ENCODE measurements at regions not wholly inside any gene's neighbourhood (a gene's known extent, or its start where the extent isn't known, plus 50 kb on each side); places are given as distances from the start of the nearest gene placed in this dataset.

DNA sequence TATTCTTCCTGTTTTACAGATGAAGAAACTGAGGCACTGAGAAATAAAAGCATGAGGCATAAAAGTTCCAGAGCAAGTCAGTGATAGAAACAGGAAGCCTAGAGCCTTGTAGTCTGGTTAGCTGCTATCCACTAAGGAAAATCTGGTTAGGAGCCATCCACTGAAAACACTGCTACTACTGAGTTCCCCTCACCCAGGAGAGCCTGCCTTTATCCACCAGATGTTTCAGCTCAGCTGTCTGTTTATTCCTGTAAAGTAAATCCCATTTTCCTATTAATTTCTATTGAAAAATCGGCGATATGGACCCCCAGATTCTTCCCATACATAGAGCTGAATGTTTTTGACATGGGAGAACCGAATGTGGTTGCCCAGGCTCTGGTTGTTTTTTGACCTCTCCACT, 63.7 kb upstream of the LMO4 start:
- H3K27me3 ChIP-seq (ENCODE audit: insufficient read depth, low read length) = no peaks in the 10 kb centered on the region; the same call in 1 of the 2 replicates
- H3K4me2 ChIP-seq (ENCODE audit: low read length) = no peak overlapping the region
- H2AFZ ChIP-seq (ENCODE audit: low read length) = no peak overlapping the region
- H3K79me2 ChIP-seq (ENCODE audit: insufficient read depth, low read length) = no peaks in the 10 kb centered on the region
- no peaks in the 10 kb centered on the region for H3F3A ChIP-seq (ENCODE audit: insufficient read depth, low read length)
- no peak overlapping the region for H3K27ac ChIP-seq (ENCODE audit: low read depth, low read length, poor library complexity, severe bottlenecking)
- H3K36me3 ChIP-seq (ENCODE audit: insufficient read depth, low read length) = no peaks in the 10 kb centered on the region
- no peaks in the 10 kb centered on the region for H3K9me2 ChIP-seq (ENCODE audit: low read depth, low read length)
- no peaks in the 10 kb centered on the region for H4K20me1 ChIP-seq (ENCODE audit: insufficient read depth, low read length)
- H3K4me3 ChIP-seq (ENCODE audit: low read depth, low read length, poor library complexity, severe bottlenecking) = no peak overlapping the region
- H3K9me3 ChIP-seq (ENCODE audit: low read length) = no peaks in the 10 kb centered on the region
- no peaks in the 10 kb centered on the region for H3K4me1 ChIP-seq (ENCODE audit: insufficient read depth, low read length, severe bottlenecking)
- no peak for TF ChIP-seq EZH2 (IDR thresholded peaks at IDR 0.05; ENCODE audit: borderline replicate concordance, low read length)
- TF ChIP-seq, protein P1, sequence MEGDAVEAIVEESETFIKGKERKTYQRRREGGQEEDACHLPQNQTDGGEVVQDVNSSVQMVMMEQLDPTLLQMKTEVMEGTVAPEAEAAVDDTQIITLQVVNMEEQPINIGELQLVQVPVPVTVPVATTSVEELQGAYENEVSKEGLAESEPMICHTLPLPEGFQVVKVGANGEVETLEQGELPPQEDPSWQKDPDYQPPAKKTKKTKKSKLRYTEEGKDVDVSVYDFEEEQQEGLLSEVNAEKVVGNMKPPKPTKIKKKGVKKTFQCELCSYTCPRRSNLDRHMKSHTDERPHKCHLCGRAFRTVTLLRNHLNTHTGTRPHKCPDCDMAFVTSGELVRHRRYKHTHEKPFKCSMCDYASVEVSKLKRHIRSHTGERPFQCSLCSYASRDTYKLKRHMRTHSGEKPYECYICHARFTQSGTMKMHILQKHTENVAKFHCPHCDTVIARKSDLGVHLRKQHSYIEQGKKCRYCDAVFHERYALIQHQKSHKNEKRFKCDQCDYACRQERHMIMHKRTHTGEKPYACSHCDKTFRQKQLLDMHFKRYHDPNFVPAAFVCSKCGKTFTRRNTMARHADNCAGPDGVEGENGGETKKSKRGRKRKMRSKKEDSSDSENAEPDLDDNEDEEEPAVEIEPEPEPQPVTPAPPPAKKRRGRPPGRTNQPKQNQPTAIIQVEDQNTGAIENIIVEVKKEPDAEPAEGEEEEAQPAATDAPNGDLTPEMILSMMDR (IDR thresholded peaks at IDR 0.05; ENCODE audit: low read length) = no peak
- no peak overlapping the region for H3K9ac ChIP-seq (ENCODE audit: low read length)

DNA sequence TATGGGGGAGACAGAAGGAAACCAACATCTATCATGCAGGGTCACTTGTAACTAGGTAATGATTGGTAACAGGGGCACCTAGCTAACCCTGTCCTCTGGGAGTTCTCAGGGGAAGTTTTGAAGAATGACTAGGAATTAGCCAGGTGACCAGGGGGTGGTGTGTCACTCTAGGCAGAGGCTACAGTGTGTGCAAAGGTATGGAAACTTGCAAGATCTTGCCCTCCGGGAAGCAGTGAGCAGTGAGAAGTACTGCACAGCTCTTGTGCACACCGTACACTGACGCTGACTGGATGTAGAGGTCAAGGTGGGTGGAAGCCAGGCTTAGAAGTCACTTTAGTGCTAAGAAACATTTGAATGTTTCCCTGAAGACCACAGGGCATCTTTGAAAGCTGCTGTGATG, 62.9 kb upstream of the LMO4 start:
- Histone ChIP-seq H3K4me2 (ENCODE audit: low read length) (no peak overlapping the region), H3K27me3 (ENCODE audit: insufficient read depth, low read length) (no peaks in the 10 kb centered on the region; the same call in 1 of the 2 replicates), H3K27ac (ENCODE audit: low read depth, low read length, poor library complexity, severe bottlenecking) (no peak overlapping the region), H3F3A (ENCODE audit: insufficient read depth, low read length) (no peaks in the 10 kb centered on the region), H3K4me3 (ENCODE audit: low read depth, low read length, poor library complexity, severe bottlenecking) (no peak overlapping the region), H3K36me3 (ENCODE audit: insufficient read depth, low read length) (no peaks in the 10 kb centered on the region), H2AFZ (ENCODE audit: low read length) (no peak overlapping the region), H3K79me2 (ENCODE audit: insufficient read depth, low read length) (no peaks in the 10 kb centered on the region), H3K9me3 (ENCODE audit: low read length) (no peaks in the 10 kb centered on the region), H3K9me2 (ENCODE audit: low read depth, low read length) (no peaks in the 10 kb centered on the region), H3K4me1 (ENCODE audit: insufficient read depth, low read length, severe bottlenecking) (no peaks in the 10 kb centered on the region), H4K20me1 (ENCODE audit: insufficient read depth, low read length) (no peaks in the 10 kb centered on the region), H3K9ac (ENCODE audit: low read length) (no peak overlapping the region)
- TF ChIP-seq EZH2 (IDR thresholded peaks at IDR 0.05; ENCODE audit: borderline replicate concordance, low read length) = no peak
- TF ChIP-seq, protein P1 (IDR thresholded peaks at IDR 0.05; ENCODE audit: low read length) = no peak

DNA sequence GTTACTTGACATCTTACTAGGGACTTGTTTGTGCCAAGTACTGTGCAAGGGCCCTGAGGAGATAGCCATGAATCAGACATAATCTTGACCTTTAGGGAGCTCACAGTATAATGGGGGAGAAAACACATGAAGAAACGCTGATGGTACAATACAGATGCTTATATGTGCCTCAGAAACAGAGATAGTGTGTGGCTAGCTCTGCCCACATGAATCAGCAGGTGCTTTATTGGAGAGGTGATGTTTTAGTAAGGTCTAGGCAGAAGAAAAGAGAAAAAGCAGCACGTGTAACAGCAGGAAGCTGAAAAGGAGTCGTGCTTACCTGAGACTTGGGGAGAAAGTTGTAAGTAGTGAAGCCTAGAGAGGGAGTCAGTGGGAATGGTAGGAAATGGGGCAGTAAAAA, 60.6 kb upstream of the LMO4 start:
- H4K20me1 ChIP-seq (ENCODE audit: insufficient read depth, low read length) = no peaks in the 10 kb centered on the region
- H3K9me2 ChIP-seq (ENCODE audit: low read depth, low read length) = no peaks in the 10 kb centered on the region
- no peak overlapping the region for H3K9ac ChIP-seq (ENCODE audit: low read length)
- no peaks in the 10 kb centered on the region for H3K4me1 ChIP-seq (ENCODE audit: insufficient read depth, low read length, severe bottlenecking)
- no peaks in the 10 kb centered on the region for H3F3A ChIP-seq (ENCODE audit: insufficient read depth, low read length)
- H3K79me2 ChIP-seq (ENCODE audit: insufficient read depth, low read length) = no peaks in the 10 kb centered on the region
- H3K4me3 ChIP-seq (ENCODE audit: low read depth, low read length, poor library complexity, severe bottlenecking) = no peak overlapping the region
- no peaks in the 10 kb centered on the region for H3K36me3 ChIP-seq (ENCODE audit: insufficient read depth, low read length)
- no peak overlapping the region for H3K4me2 ChIP-seq (ENCODE audit: low read length)
- H3K27me3 ChIP-seq (ENCODE audit: insufficient read depth, low read length) = no peaks in the 10 kb centered on the region; the same call in 1 of the 2 replicates
- no peaks in the 10 kb centered on the region for H3K9me3 ChIP-seq (ENCODE audit: low read length)
- H3K27ac ChIP-seq (ENCODE audit: low read depth, low read length, poor library complexity, severe bottlenecking) = no peak overlapping the region
- H2AFZ ChIP-seq (ENCODE audit: low read length) = no peak overlapping the region
- TF ChIP-seq EZH2 (IDR thresholded peaks at IDR 0.05; ENCODE audit: borderline replicate concordance, low read length) = no peak
- TF ChIP-seq, protein P1 (IDR thresholded peaks at IDR 0.05; ENCODE audit: low read length) = no peak

All from OCI-LY1 (cell line).